ENCODE measurements at regions not wholly inside any gene's neighbourhood (a gene's known extent, or its start where the extent isn't known, plus 50 kb on each side); places are given as distances from the start of the nearest gene placed in this dataset.
"Not testable (repeated sequence)": the region's sequence is repeated elsewhere in the genome, so short reads cannot be mapped to it uniquely, and the experiment has no call there.

- DNase-seq, result no peak
These were observed 973.3 kb downstream of the TAF11L14 start for GRCh38 chr5:18607570-18607969.

GRCh38 chr5:18617191-18617590, 982.9 kb downstream of the TAF11L14 start:
- not testable (repeated sequence) for DNase-seq

DNA sequence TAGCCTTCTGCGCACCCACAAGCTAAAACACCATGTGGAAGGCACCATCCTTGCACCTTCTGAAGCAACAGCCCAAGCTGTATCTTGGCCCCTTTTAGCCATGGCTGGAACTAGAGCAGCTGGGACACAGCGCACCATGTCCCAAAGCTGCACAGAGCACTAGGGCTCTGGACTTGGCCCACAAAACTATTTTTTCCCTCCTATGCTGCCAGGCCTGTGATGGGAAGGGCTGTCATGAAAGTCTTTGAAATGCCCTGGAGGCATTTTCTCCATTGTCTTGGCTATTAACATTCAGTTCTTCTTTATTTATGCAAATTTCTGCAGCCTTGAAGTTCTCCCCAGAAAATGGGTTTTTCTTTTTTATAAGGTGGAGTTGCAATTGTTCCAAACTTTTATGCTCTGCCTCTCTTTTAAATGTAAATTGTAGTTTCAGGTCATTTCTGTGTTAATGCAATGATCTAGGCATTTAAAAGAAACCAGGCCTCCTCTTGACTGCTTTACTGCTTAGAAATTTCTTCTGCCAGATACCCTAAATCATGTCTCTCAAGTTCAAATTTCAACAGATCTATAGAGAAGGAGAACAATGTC, 996.3 kb downstream of the TAF11L14 start:
- DNase-seq, result no peak

GRCh38 chr5:18652404-18653215, 1018.4 kb downstream of the TAF11L14 start:
- no peak for DNase-seq

DNA sequence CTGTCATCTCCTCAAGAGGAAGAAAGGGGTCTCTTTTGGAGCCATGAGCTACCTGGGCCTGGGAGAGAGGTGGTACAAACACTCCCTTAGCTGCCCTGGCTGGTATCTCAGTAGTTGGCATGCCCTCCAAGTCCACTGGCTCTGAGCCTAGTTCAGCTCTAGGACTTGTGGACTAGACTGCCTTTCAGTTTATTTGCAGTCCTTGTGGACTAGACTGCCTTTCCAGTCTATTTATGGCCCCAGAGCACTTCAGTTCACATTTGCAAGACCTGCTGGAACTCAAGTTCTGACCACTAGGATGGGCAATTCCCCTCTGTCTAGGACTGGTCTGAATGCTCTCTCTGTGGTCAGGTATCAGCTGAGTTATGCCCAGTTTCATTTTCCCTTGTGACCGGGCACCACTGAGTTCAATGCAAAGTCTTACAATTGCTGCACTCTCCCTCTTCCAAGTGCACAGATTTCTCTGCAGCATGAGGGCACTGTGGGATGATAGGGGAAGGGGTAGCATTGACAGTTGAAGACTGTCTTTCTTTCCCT, 1019.0 kb downstream of the TAF11L14 start:
- DNase-seq, result no peak

- DNase-seq, result no peak
These were observed 1026.3 kb downstream of the TAF11L14 start for GRCh38 chr5:18660511-18660910.

DNA sequence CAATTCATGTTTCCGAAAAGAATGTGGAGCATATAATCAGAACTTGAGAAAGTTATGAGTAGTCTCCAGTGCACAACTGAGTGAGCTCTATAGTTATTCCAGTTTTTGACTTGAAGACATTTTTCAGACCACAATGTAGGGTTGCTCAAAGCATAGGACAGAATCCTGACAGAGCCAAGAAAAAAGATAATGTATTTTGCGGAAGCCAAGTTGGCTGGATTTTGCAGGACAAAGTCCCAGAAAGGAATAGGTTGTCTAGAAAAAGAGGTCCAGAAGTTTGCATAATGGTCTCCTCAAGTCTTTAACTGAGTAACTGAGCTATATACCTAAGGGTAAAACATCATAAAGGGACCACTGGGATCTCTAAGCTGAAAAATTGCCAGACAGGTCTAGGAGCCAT, 1028.0 kb downstream of the TAF11L14 start:
- DNase-seq, result no peak

GRCh38 chr5:18674212-18674611, 1040.0 kb downstream of the TAF11L14 start:
- not testable (repeated sequence) for DNase-seq

- peak; percentile 79 for DNase-seq
These were observed 1040.8 kb downstream of the TAF11L14 start for GRCh38 chr5:18675041-18675440.

DNA sequence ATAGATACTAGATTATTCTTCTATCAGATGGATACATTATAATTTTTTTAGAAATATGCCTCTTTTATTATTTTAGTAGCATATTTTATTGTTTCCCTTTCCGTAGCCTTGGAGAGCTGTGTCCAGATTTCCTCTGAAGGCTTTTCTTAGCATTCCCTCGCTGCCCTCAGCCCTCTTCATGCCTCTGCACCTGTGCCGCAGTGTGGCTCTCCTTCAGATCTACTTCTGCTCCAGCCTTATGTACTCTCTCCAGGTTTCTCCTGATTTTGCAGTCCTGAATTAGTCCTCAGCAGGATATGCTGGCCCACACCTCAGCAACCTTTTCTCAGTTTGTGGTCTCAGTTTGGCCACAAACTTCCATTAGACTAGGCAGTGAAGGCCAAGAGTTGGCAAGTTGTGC, 1052.0 kb downstream of the TAF11L14 start:
- DNase-seq, result no peak

- no peak for DNase-seq
These were observed 1053.2 kb downstream of the TAF11L14 start for GRCh38 chr5:18687429-18687828.

DNA sequence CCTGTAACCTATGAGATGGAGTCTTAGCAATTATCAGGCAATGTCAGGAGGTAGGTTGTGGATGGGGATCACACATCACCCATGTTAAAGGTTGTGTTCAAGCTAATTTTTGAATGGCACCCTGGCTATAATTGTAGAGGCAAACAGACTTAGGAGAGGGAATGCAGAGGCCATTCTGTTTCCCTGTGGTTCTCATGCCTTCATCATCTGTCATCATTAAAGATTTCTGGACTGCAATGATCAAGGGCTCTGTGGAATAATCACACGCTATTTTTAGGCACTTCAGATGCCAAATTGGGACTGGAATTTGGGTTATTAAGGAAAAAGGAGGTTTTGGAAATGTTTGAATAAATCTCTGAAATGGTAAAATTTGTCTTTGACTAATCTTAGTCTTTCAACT, 1065.4 kb downstream of the TAF11L14 start:
- no peak for DNase-seq

DNA sequence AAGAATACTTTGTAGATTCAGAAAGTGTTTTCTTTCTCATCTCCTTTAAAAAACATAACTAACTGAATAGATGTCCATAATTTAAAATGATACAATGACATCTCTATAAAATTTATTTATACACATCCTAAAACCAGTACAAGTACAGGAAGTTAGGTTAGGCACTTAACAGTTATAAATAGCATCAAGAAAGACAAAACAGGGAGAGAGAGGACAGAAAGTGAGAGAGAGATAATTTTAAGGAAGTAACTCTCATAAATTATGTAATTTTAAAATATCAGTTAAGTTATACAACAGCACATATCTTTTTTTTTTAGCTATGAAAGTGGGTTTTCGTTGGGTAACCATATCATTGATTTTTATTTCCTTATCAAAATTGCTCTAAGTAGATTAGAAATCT, 1068.6 kb downstream of the TAF11L14 start:
- peak; percentile 61 for DNase-seq

GRCh38 chr5:18712936-18713485, 1078.8 kb downstream of the TAF11L14 start:
- DNase-seq, result no peak

GRCh38 chr5:18720002-18720401, 1085.7 kb downstream of the TAF11L14 start:
- DNase-seq, result no peak

GRCh38 chr5:18732556-18733479, 1098.6 kb downstream of the TAF11L14 start:
- DNase-seq, result no peak

GRCh38 chr5:18736051-18736398, 1101.8 kb downstream of the TAF11L14 start:
- DNase-seq, result no peak

- DNase-seq, result not testable (repeated sequence)
These were observed 1102.5 kb downstream of the TAF11L14 start for GRCh38 chr5:18736736-18737135.

DNA sequence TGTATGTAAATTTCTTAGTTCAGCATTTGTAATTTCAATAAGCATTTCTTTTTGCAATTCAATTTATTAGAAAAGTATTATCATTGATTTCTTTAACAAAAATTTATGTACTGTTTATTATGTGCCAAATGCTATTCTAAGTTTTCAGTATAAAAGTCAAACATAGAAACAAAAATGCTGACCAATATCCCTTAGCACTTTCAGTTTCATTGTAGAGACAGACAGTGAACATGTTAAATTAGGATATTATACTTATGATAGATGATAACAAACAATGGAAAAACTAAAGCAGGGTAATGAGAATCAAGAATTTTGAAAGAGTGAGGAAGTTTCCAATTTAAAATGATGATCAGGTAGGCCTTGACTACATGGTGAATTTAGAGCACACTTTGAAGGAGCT, 1106.0 kb downstream of the TAF11L14 start:
- no peak for DNase-seq

DNA sequence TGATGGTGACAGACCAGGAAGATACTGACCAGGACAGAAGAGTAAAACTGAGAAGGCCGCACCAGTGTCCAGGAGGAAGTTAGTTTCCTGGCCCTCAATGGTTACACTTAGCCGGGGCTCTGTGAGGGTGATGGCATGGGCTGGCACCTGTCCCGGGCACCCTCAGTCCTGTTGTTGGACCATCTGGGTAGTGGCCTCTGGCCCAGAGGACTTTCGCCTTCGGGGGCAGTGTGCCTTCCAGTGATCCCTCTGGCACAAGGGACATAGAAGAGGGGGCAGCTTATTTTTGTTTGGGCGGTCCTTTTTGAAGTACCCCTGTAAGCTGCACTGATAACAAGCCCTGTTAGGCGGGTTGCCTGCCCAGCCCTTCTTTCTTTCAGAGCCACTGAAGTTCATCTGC, 1108.6 kb downstream of the TAF11L14 start:
- no peak for DNase-seq

DNA sequence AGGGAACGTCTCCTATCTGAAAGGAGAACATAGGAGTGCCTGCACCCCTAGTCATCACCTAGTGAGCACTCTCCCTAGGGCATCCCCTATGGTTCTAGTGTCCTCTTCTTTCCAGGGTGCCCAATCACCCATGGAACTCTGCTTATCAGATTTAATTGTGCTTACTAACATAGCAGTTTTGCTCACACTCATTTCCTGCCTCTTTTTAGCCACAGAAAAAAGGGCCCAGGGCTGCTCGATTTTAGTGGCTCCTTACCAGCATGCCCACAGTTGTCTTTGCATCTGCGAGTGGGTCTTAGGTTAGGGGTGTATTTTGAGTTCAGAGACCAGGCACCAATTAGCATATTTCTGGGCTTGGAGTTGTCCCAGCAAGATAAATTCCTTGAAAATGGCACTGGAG, 1110.2 kb downstream of the TAF11L14 start:
- peak; percentile 31 for DNase-seq

DNA sequence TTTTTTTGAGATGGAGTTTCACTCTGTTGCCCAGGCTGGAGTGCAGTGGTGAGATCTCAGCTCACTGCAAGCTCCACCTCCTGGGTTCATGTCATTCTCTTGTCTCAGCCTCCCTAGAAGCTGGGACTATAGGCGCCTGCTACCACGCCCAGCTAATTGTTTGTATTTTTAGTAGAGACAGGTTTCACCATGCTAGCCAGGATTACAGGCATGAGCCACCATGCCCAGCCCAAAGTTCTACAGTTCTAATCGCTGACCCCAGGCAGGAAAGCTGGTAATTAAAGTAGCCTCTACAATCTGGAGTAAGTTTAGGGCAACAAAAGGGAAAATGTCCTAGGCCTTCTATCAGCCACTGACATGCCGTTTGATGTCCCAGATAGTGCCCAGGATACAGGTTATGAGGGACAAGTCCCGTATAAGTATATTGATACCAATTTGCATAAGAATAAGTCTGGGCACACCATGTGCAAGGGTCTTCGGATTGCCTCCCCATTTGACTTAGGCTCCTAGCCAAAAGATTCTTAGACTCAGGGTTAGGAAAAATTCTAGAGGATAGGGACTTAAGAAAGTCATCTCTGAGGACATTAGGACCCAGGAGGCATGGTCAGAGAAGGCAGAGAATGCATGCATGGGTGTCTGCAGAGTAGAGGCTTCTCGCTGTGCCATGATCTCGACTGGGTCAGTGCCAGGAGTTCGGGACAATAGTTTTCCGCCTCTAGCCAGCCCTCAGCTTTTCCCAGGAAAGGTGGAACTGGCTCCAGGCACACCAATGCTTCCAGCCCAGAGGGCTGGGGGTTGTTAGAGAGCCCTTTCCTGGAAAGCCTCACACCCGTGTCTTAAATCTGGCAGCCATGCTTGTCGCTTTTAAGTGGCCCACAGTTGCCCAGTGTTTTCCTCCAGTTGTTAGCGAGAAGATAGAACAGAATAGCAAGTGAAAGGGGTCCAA, 1111.1 kb downstream of the TAF11L14 start:
- DNase-seq, result peak; percentile 71
